ENCODE measurements at regions not wholly inside any gene's neighbourhood (a gene's known extent, or its start where the extent isn't known, plus 50 kb on each side); places are given as distances from the start of the nearest gene placed in this dataset.

DNA sequence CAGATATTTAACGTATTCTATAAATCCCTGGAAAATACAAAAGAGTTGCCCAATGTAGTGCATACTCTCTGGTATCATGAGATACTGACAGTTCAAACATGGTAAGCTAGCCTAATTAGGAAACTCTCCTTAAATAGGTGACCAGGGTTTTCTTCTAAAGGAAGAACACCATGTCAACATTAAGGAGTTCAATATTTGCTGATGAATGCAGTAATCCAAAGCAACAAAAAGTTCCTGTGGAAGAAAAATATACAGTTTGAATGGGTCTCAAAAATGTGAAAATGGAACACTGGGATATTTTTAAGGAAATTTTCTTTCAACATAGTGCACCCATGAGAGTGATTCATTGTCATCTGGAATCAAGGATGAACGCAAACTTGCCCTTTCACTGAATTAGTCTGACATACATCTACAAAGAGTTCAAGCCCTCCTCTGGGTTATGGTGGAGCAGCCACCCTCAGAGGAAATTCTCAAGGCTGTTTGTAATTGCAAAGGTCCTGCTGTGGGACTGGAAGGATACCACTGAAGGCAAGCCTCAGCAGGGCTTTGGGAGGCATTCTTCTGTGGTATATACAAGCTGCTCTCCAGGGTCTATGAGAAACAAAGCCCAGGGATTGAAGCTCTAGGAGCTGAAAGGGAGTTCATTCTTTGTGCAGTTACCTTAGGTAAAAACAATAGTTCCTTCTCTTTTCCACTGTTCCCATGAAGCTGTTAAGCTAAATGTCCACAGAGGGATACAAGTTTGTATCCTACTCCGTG lies 700.3 kb downstream of the TUSC7 start:
- Histone ChIP-seq H3K27me3 (no peaks in the 10 kb centered on the region), H3K4me1 (no peaks in the 10 kb centered on the region), H3K36me3 (no peaks in the 10 kb centered on the region), H3K27ac (no peak overlapping the region), H3K4me3 (no peak overlapping the region), H3K9me3 (no peaks in the 10 kb centered on the region)
- WGBS, 5 donors, result 85 to 90% (median 88%) methylated on average over 3 of the region's 3 CpGs
- DNase-seq, result no peak
- TF ChIP-seq POLR2A (IDR thresholded peaks at IDR 0.05) (no peak), POLR2AphosphoS5 (IDR thresholded peaks at IDR 0.05) (no peak), EP300 (IDR thresholded peaks at IDR 0.05) (no peak)
- TF ChIP-seq, protein P1, sequence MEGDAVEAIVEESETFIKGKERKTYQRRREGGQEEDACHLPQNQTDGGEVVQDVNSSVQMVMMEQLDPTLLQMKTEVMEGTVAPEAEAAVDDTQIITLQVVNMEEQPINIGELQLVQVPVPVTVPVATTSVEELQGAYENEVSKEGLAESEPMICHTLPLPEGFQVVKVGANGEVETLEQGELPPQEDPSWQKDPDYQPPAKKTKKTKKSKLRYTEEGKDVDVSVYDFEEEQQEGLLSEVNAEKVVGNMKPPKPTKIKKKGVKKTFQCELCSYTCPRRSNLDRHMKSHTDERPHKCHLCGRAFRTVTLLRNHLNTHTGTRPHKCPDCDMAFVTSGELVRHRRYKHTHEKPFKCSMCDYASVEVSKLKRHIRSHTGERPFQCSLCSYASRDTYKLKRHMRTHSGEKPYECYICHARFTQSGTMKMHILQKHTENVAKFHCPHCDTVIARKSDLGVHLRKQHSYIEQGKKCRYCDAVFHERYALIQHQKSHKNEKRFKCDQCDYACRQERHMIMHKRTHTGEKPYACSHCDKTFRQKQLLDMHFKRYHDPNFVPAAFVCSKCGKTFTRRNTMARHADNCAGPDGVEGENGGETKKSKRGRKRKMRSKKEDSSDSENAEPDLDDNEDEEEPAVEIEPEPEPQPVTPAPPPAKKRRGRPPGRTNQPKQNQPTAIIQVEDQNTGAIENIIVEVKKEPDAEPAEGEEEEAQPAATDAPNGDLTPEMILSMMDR (IDR thresholded peaks at IDR 0.05), result no peak
- intact Hi-C loops (cut with DNase I; ENCODE audit: low total_unique reads), result no loop called here

DNA sequence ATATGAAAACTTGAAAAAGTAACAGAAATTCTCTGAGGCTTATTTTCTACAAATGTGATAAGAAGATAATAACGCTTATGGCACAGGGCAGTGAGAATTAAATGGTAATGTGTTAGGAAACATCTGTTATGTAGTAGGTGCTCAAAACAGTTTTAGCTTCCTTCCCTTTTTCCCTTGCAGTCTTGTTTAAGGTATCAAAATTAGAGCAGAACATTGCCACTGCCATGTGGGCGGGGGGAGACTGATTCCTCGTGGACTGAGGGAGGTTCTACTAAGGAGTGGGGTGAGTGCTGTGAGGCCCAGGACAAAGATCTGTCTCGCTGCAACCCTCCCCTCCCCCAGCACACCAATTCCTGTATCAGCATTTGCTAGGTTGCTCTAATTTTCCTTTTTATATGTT lies 702.4 kb downstream of the TUSC7 start:
- no peaks in the 10 kb centered on the region for H3K27me3 ChIP-seq
- intact Hi-C loops (cut with DNase I; ENCODE audit: low total_unique reads), result no loop called here
- WGBS, 5 donors, result 47 to 61% (median 50%) methylated on average over 4 of the region's 4 CpGs
- no peaks in the 10 kb centered on the region for H3K9me3 ChIP-seq
- H3K4me1 ChIP-seq, result no peaks in the 10 kb centered on the region
- H3K27ac ChIP-seq, result no peak overlapping the region
- DNase-seq, result no peak
- no peak overlapping the region for H3K4me3 ChIP-seq
- TF ChIP-seq POLR2AphosphoS5 (IDR thresholded peaks at IDR 0.05), result no peak
- TF ChIP-seq, protein P1 (IDR thresholded peaks at IDR 0.05), result no peak
- no peak for TF ChIP-seq EP300 (IDR thresholded peaks at IDR 0.05)
- no peak for TF ChIP-seq POLR2A (IDR thresholded peaks at IDR 0.05)
- no peaks in the 10 kb centered on the region for H3K36me3 ChIP-seq

DNA sequence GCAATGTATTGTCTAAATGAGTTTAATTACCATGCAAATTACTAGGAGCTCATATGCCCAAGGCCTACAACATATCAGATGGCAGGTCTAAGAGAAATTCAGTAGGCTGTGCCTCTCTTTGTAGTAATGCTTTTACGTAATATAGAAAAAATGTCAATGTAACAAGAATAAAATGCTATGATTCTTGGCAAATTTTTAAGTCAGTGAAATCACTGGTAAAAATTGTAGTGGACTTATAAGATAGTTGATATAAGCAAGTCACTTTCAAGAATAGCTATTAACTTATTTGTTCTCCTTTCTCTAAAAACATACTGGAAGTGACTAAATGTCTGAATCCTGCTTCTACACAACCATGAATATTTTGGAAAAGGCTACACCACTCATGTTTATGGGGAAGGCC lies 707.8 kb downstream of the TUSC7 start:
- no peak overlapping the region for H3K4me3 ChIP-seq
- H3K9me3 ChIP-seq, result no peaks in the 10 kb centered on the region
- DNase-seq, result no peak
- H3K36me3 ChIP-seq, result no peaks in the 10 kb centered on the region
- intact Hi-C loops (cut with DNase I; ENCODE audit: low total_unique reads), result no loop called here
- no peaks in the 10 kb centered on the region for H3K4me1 ChIP-seq
- TF ChIP-seq POLR2A (IDR thresholded peaks at IDR 0.05) (no peak), POLR2AphosphoS5 (IDR thresholded peaks at IDR 0.05) (no peak), EP300 (IDR thresholded peaks at IDR 0.05) (no peak)
- TF ChIP-seq, protein P1 (IDR thresholded peaks at IDR 0.05), result no peak
- H3K27me3 ChIP-seq, result no peaks in the 10 kb centered on the region
- H3K27ac ChIP-seq, result no peak overlapping the region
- 83 to 97% (median 92%) methylated on average over 1 of the region's 1 CpG for WGBS, 5 donors

DNA sequence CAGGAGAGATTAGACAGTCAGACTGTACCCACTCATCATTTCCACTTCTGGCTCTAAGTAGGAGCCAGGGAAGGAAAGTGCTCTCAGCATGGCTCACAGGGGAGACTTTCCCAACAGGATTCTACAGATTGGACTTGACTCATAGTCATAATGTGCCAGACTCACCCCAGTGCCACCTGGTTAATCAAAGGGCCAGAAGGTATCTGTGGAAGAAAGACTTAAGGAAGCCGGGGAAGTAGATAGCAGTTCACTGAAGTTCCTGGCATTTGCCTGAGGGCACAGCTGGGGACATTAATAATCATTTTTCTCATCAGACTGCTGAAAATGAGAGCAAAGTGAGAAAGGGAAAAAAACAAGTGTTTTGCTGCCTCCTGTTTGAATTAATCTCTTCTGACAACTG lies 717.5 kb downstream of the TUSC7 start:
- TF ChIP-seq POLR2AphosphoS5 (IDR thresholded peaks at IDR 0.05), result no peak
- TF ChIP-seq POLR2A (IDR thresholded peaks at IDR 0.05), result no peak
- TF ChIP-seq, protein P1 (IDR thresholded peaks at IDR 0.05), result no peak
- no peak for TF ChIP-seq EP300 (IDR thresholded peaks at IDR 0.05)
- Histone ChIP-seq H3K27ac (no peak overlapping the region), H3K4me1 (no peaks in the 10 kb centered on the region), H3K36me3 (no peaks in the 10 kb centered on the region), H3K9me3 (no peaks in the 10 kb centered on the region), H3K27me3 (no peaks in the 10 kb centered on the region), H3K4me3 (no peak overlapping the region)
- intact Hi-C loops (cut with DNase I; ENCODE audit: low total_unique reads), result no loop called here
- WGBS, 5 donors, result 79 to 95% (median 88%) methylated on average over 1 of the region's 1 CpG
- no peak for DNase-seq
